Activated CD4-positive, alpha-beta memory T cell treated with anti-CD3 and anti-CD28 coated beads, Interleukin-2, amount 10 ng/mL, durations not matched to agents 7 days and 5 days (primary cell): ENCODE measurements at regions not wholly inside any gene's neighbourhood (a gene's known extent, or its start where the extent isn't known, plus 50 kb on each side); places are given as distances from the start of the nearest gene placed in this dataset.

Experiments
- CTCF ChIA-PET: fragments of 350-600 bp; sonication (Branson Sonifier 250); formaldehyde crosslinking; loops from one replicate; lab custom pipeline; 2021; ENCODE audit warnings: antibody characterized with exemption, inconsistent platforms; lab: Charles Lee
- POLR2A ChIA-PET: fragments of 350-600 bp; sonication (Branson Sonifier 250); formaldehyde crosslinking; loops from one replicate; lab custom pipeline; 2021; ENCODE audit warnings: antibody characterized with exemption; lab: Charles Lee
- DNase-seq: peaks from one replicate; pipeline ENCODE4 v3.0.0-alpha.2; 2020
- H3K27ac Mint-ChIP-seq: one replicate; pipeline ENCODE4 v1.8.0; 2021; ENCODE audit warnings: mild to moderate bottlenecking, mixed read lengths
- H3K27me3 Mint-ChIP-seq: one replicate; pipeline ENCODE4 v1.8.0; 2021; ENCODE audit warnings: mixed read lengths
- H3K36me3 Mint-ChIP-seq: one replicate; pipeline ENCODE4 v1.8.0; 2021; ENCODE audit warnings: low read depth, mixed read lengths
- H3K4me1 Mint-ChIP-seq: one replicate; pipeline ENCODE4 v1.8.0; 2021; ENCODE audit warnings: mixed read lengths
- H3K4me3 Mint-ChIP-seq: one replicate; pipeline ENCODE4 v1.8.0; 2021; ENCODE audit warnings: mild to moderate bottlenecking, mixed read lengths
- H3K9me3 Mint-ChIP-seq: one replicate; pipeline ENCODE4 v1.8.0; 2021; ENCODE audit warnings: mixed read lengths

DNA sequence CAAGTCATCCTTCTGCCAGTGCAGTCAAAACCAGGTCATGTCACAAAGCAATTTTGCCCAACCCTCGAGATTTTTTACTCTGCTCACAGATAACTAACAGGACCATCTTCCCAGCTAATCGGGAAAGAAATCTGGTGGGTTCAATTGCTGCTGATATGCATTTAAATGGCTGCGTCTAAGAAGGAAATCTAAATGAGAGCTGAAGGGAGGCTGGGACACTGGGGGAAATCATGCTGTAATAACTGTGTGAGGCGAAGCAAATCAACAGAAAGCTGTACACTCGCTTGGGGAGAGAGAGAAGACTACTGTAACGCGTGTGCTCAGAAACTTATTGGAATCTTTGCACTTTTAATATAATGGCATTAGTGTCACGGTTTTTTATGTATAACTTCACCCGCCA, 535.0 kb downstream of the CDK5RAP2 start:
- Mint-ChIP-seq H3K4me1 (no peaks in the 10 kb centered on the region), H3K27ac (no peak overlapping the region), H3K36me3 (no peaks in the 10 kb centered on the region), H3K4me3 (no peak overlapping the region), H3K9me3 (peaks cover 8% of the 10 kb centered on the region), H3K27me3 (no peaks in the 10 kb centered on the region)
- ChIA-PET CTCF (no interaction called here), POLR2A (no interaction called here)
- no peak for DNase-seq

DNA sequence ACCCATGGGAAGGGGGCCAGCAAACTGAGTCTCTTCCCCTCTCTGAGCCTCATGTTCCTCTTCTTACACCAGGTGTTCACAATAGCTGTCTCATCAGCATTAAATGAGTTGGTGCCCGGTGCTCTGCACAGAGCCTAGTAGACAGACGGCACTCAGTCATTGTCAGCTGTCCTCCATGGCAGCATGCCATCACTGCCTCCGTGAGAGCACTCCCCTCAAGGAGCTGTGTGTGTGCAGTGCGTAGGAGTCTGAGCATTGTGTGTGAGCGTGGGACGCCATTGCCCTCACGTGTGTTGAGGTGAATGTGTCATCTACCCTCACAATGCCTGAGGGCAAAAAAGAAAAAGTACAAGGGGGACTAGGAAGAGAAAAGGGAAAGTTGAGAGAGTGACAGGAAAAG, 536.5 kb downstream of the CDK5RAP2 start:
- DNase-seq, result no peak
- peaks cover 8% of the 10 kb centered on the region for H3K9me3 Mint-ChIP-seq
- POLR2A ChIA-PET, result no interaction called here
- H3K27ac Mint-ChIP-seq, result no peak overlapping the region
- CTCF ChIA-PET, result no interaction called here
- H3K4me3 Mint-ChIP-seq, result no peak overlapping the region
- no peaks in the 10 kb centered on the region for H3K36me3 Mint-ChIP-seq
- H3K4me1 Mint-ChIP-seq, result no peaks in the 10 kb centered on the region
- H3K27me3 Mint-ChIP-seq, result no peaks in the 10 kb centered on the region

DNA sequence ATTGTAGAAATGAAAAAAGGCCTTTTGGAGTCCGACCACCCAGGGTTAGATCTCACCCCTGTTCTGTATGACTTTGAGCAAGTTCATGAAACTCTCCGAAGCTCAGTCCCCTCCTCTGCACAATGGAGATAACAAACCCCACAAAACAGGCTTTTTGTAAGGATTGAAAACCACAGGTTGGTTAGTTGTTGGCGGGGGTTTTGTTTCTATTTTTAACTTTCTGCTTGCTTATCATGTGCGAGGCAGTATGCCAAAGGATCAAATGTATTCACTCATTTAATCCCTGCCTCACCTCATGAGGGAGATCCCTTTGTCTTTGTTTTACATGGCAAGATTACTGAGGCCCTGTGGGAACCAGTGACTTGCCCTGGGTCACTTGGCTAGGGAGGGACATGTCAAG, 539.1 kb downstream of the CDK5RAP2 start:
- Mint-ChIP-seq H3K4me3 (no peak overlapping the region), H3K36me3 (no peaks in the 10 kb centered on the region), H3K27me3 (no peaks in the 10 kb centered on the region), H3K27ac (no peak overlapping the region), H3K4me1 (no peaks in the 10 kb centered on the region), H3K9me3 (peaks cover 8% of the 10 kb centered on the region)
- CTCF ChIA-PET, result no interaction called here
- POLR2A ChIA-PET, result no interaction called here
- no peak for DNase-seq

DNA sequence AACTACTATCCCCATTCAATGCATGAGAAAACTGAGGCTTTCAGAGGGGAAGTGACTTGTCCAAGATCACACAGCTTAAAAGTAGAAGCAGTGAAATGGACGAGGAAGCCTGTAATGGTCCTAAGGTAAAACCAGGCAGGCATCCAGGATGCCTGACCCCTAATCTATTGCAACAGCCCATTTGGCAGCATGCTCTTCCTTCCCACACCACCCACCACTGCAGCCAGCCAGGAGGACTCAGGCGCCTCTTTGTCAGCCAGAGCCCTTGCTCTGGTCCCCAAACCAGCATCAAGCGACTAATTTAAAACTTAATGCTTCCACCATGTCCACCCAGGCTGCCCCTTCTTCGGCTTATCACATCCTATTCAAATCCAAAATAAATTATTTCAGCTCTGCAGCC, 541.6 kb downstream of the CDK5RAP2 start:
- Mint-ChIP-seq H3K9me3 (no peaks in the 10 kb centered on the region), H3K4me1 (no peaks in the 10 kb centered on the region), H3K36me3 (no peaks in the 10 kb centered on the region), H3K27ac (no peak overlapping the region), H3K4me3 (no peak overlapping the region), H3K27me3 (no peaks in the 10 kb centered on the region)
- ChIA-PET POLR2A (no interaction called here), CTCF (no interaction called here)
- DNase-seq, result no peak

DNA sequence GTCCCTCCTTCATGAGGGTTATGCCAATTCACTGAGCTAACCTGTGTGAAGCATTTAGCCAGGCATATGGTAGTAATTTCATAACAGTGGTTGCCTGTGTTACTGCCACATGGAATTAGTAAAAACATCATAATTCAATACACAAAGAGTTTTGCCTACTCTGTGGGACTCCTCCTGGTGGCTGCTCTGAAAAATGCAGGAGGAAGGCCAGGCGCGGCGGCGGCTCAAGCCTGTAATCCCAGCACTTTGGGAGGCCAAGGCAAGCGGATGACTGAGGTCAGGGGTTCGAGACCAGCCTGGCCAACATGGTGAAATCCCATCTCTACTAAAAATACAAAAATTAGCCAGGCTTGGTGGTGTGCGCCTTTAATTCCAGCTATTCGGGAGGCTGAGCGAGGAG, 547.3 kb downstream of the CDK5RAP2 start:
- Mint-ChIP-seq H3K27ac (no peak overlapping the region), H3K4me1 (no peaks in the 10 kb centered on the region), H3K36me3 (no peaks in the 10 kb centered on the region), H3K27me3 (no peaks in the 10 kb centered on the region), H3K9me3 (no peaks in the 10 kb centered on the region), H3K4me3 (no peak overlapping the region)
- CTCF ChIA-PET, result no interaction called here
- POLR2A ChIA-PET, result no interaction called here
- no peak for DNase-seq

DNA sequence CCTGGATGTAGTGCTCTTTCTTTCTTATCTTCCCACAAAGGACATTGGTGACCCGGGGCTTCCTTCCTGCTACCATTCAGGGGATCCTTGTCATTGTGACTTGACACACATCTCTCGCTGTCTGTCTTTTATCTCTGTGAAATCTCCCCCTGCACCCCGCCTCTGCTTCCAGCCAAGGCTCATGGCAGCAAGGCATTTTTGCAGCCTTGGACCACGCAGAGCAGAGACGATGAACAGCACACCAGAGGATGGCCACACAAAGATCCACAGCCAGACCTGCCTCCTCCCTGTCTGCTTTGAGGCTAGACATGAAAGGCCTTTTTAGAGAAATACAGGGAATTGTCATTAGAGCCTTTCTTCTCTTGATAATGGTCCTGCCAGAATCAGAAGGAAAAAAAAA, 549.1 kb downstream of the CDK5RAP2 start:
- ChIA-PET CTCF (no interaction called here), POLR2A (no interaction called here)
- Mint-ChIP-seq H3K9me3 (no peaks in the 10 kb centered on the region), H3K4me3 (no peak overlapping the region), H3K27me3 (no peaks in the 10 kb centered on the region), H3K36me3 (no peaks in the 10 kb centered on the region), H3K27ac (no peak overlapping the region), H3K4me1 (no peaks in the 10 kb centered on the region)
- no peak for DNase-seq

DNA sequence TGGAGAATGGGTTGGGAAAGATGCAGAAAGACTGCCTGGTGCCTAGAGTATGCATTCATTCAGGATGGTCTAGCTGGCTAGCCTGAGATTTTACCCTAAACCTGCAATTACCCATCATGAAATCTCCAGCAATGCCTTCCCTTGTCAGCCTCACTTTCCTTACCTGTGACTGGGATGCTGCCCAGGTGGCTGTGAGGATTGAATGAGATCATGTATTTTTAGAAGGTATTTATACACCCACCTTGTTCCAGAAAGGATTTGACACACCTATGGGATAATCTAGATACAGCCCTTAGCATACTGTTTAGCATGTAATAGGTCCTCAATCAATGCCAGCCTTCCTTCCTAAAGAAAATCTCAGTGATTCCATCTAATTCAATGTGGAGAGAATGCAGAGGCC, 561.4 kb downstream of the CDK5RAP2 start:
- Mint-ChIP-seq H3K4me3 (no peak overlapping the region), H3K27ac (no peak overlapping the region), H3K4me1 (no peaks in the 10 kb centered on the region), H3K9me3 (no peaks in the 10 kb centered on the region), H3K36me3 (no peaks in the 10 kb centered on the region), H3K27me3 (no peaks in the 10 kb centered on the region)
- ChIA-PET POLR2A (no interaction called here), CTCF (no interaction called here)
- DNase-seq, result no peak

DNA sequence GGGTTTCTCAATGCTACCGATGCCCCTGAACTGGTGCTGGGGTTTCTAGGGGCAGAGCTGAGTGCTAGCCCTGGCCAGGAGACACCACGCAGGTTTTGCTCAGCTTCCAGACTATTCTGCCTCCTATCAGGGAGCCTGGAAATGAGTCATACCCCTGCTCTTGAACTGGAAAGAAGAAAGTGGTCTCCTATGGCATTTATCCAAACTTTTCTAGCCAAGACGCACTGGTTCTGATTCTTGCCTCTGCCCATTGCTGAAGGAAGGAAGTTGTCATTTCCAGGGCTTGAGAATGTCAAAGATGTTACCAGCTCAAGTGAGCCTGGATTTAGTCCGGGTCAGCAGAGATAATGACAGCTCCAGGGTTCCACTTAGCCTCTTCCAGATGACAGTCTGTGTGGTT, 561.9 kb downstream of the CDK5RAP2 start:
- no peak overlapping the region for H3K4me3 Mint-ChIP-seq
- no peak for DNase-seq
- H3K4me1 Mint-ChIP-seq, result no peaks in the 10 kb centered on the region
- H3K9me3 Mint-ChIP-seq, result no peaks in the 10 kb centered on the region
- no peak overlapping the region for H3K27ac Mint-ChIP-seq
- no peaks in the 10 kb centered on the region for H3K36me3 Mint-ChIP-seq
- no peaks in the 10 kb centered on the region for H3K27me3 Mint-ChIP-seq
- CTCF ChIA-PET, result no interaction called here
- POLR2A ChIA-PET, result no interaction called here

DNA sequence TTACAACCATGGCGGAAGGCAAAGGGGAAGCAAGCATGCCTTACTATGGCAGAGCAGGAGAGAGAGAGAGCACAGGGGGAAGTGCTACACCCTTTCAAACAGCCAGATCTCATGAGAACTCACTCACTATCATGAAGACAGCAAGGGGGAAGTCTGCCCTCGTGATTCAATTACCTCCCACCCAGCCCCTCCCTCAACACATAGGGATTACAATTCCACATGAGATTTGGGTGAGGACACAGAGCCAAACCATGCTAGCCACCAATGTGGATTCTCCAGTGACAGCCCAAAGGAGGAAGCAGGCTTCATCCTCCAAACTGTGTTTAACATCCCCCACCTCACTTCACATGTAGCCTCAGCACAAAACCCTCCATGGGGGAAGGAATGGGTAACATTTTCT, 563.7 kb downstream of the CDK5RAP2 start:
- H3K27me3 Mint-ChIP-seq, result no peaks in the 10 kb centered on the region
- H3K36me3 Mint-ChIP-seq, result no peaks in the 10 kb centered on the region
- ChIA-PET POLR2A (no interaction called here), CTCF (no interaction called here)
- no peak overlapping the region for H3K4me3 Mint-ChIP-seq
- no peaks in the 10 kb centered on the region for H3K9me3 Mint-ChIP-seq
- no peak overlapping the region for H3K27ac Mint-ChIP-seq
- no peaks in the 10 kb centered on the region for H3K4me1 Mint-ChIP-seq
- no peak for DNase-seq

DNA sequence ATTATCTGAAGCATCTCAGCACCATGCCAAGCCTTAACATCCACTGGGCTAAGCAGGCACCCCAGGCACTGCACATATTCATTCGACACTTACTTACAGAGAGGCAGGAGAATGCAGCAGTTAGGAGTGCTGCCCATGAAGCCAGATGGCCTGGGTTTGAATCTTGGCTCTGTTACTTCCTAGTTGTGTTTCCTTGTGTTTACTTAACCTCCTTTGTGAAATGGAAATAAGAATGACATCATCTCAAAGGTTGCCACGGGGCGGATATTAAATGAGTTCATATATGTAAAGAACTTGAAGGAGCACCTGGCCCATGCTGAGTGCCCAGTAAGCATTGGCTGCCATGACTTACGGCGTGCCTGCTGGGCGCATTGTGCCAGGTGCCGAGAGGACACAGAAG, 565.2 kb downstream of the CDK5RAP2 start:
- ChIA-PET POLR2A (no interaction called here), CTCF (no interaction called here)
- no peaks in the 10 kb centered on the region for H3K36me3 Mint-ChIP-seq
- no peaks in the 10 kb centered on the region for H3K27me3 Mint-ChIP-seq
- H3K4me3 Mint-ChIP-seq, result no peak overlapping the region
- no peaks in the 10 kb centered on the region for H3K9me3 Mint-ChIP-seq
- DNase-seq, result no peak
- no peak overlapping the region for H3K27ac Mint-ChIP-seq
- H3K4me1 Mint-ChIP-seq, result no peaks in the 10 kb centered on the region

DNA sequence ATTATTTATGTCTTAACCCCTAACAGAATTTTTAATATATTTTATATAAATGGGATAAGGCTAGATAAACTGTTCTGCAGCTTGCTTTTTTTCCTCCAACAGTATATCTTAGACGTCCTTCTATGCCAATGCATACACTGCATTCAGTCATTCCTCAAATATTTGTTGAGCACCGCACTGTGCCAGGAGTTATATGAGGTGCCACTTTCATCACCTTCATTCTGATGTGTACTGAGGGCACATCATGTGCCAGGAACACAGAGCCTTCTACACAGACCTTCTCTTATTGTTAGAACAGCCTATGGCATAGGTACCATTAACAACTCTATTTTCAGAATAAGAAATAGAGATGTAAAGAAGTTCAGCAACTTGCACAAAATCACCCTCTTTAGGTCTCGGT, 570.1 kb downstream of the CDK5RAP2 start:
- no peaks in the 10 kb centered on the region for H3K4me1 Mint-ChIP-seq
- H3K9me3 Mint-ChIP-seq, result no peaks in the 10 kb centered on the region
- no peaks in the 10 kb centered on the region for H3K27me3 Mint-ChIP-seq
- H3K4me3 Mint-ChIP-seq, result no peak overlapping the region
- no peak overlapping the region for H3K27ac Mint-ChIP-seq
- DNase-seq, result no peak
- no peaks in the 10 kb centered on the region for H3K36me3 Mint-ChIP-seq
- ChIA-PET CTCF (no interaction called here), POLR2A (no interaction called here)

DNA sequence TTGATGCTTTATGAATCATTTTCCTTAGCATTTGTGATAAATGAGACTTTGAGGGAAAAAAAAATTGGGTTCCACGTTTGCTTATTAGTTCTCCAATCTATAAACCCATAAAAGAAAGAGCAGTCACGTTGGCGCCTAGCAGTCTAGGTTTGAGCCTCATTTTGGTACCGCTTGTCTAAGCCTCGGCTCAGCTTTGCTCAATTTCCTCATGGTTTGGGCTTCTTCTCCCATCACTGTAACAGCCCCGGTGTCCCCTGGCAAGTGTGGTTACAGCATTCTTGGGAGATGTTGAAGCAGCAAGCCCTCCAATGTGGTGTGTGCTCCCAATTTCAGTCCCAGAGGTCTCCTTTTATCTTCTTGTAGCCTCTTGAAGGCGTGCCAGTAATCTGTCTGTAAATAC, 578.4 kb downstream of the CDK5RAP2 start:
- H3K9me3 Mint-ChIP-seq, result peaks cover 2% of the 10 kb centered on the region
- no peaks in the 10 kb centered on the region for H3K4me1 Mint-ChIP-seq
- H3K36me3 Mint-ChIP-seq, result no peaks in the 10 kb centered on the region
- no peak overlapping the region for H3K4me3 Mint-ChIP-seq
- H3K27ac Mint-ChIP-seq, result no peak overlapping the region
- no peaks in the 10 kb centered on the region for H3K27me3 Mint-ChIP-seq
- ChIA-PET CTCF (no interaction called here), POLR2A (no interaction called here)
- DNase-seq, result no peak

DNA sequence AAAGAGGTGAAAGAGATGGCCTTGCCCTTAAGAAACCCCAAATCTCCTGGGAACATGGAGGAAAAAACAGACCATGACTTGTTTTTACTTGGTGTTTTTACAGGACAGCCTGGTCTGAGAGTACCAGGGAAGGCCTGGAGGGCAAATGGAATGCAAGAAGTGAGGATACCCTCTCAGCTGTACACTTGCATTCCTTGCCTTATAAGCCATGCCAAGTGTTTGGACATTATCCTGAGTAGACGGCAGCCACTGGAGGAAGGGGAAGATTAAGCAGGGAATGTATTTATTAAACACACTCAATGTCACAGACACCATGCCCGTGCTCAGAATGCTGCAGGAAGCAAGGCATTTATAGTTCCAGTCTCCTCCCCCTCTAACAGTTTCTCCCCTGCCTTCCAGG, 581.4 kb downstream of the CDK5RAP2 start:
- no peaks in the 10 kb centered on the region for H3K27me3 Mint-ChIP-seq
- no peaks in the 10 kb centered on the region for H3K4me1 Mint-ChIP-seq
- ChIA-PET POLR2A (no interaction called here), CTCF (no interaction called here)
- no peak overlapping the region for H3K27ac Mint-ChIP-seq
- H3K4me3 Mint-ChIP-seq, result no peak overlapping the region
- no peak for DNase-seq
- H3K9me3 Mint-ChIP-seq, result peaks cover 2% of the 10 kb centered on the region
- no peaks in the 10 kb centered on the region for H3K36me3 Mint-ChIP-seq

DNA sequence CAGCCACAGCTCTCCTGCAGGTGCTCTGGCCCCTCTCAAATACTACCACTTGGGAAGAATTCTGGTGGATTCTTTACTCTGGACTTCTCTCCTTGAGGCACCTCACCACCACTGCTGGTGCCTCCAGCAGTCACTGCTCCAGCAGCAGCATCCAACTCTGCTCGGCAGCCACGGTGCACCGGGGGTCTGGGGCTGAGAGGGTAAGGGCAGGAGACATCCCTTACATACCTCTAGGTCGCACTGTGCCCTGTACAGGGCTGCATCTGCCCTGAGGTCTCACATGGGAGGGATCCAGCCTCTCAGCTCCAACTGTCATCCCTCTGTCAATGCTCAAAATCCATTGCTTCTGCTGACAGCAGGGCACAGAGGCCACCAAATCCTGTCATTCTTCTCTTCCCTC, 588.2 kb downstream of the CDK5RAP2 start:
- no peak for DNase-seq
- Mint-ChIP-seq H3K27ac (no peak overlapping the region), H3K27me3 (no peaks in the 10 kb centered on the region), H3K9me3 (no peaks in the 10 kb centered on the region), H3K4me1 (no peaks in the 10 kb centered on the region), H3K4me3 (no peak overlapping the region), H3K36me3 (no peaks in the 10 kb centered on the region)
- ChIA-PET POLR2A (no interaction called here), CTCF (no interaction called here)

DNA sequence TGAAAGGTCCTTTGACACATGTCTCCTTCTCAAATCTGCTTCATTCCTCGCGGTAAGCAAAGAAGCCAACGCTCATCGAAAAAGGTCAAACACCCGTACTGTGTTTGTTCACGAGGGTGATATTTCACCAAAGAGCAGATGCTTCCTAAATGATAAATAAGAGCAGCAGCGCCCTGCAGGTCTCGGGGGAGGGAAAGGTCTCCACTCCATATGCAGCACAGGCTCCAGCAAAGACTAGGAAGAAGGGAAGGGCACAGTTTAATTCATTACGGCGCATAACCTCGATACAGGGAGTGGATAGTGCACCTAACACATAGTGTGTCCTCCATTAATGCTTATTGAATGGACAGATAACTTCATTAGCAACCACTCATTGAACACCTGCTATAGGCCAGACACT, 593.3 kb downstream of the CDK5RAP2 start:
- ChIA-PET POLR2A (no interaction called here), CTCF (no interaction called here)
- no peaks in the 10 kb centered on the region for H3K4me1 Mint-ChIP-seq
- H3K36me3 Mint-ChIP-seq, result no peaks in the 10 kb centered on the region
- H3K27ac Mint-ChIP-seq, result no peak overlapping the region
- H3K4me3 Mint-ChIP-seq, result no peak overlapping the region
- H3K9me3 Mint-ChIP-seq, result no peaks in the 10 kb centered on the region
- no peak for DNase-seq
- H3K27me3 Mint-ChIP-seq, result no peaks in the 10 kb centered on the region
